ENCODE measurements at regions not wholly inside any gene's neighbourhood (a gene's known extent, or its start where the extent isn't known, plus 50 kb on each side); places are given as distances from the start of the nearest gene placed in this dataset.

- Histone ChIP-seq H3K4me3 (no peak overlapping the region), H3K27me3 (no peaks in the 10 kb centered on the region), H3K9me3 (peaks cover 0 to 11% (median 0%) of the 10 kb centered on the region in 3 donors), H3K4me1 (no peaks in the 10 kb centered on the region), H3K27ac (no peak overlapping the region), H3K36me3 (no peaks in the 10 kb centered on the region)
- 36 to 54% methylated on average over 6 to 7 of the region's 16 CpGs for WGBS, 2 donors (ENCODE audit: low coverage in 1 of 2)
- no peak for TF ChIP-seq EP300 (IDR thresholded peaks at IDR 0.05)
- TF ChIP-seq POLR2AphosphoS5 (IDR thresholded peaks at IDR 0.05): no peak
- TF ChIP-seq CTCF (IDR thresholded peaks at IDR 0.05): no peak
- no peak for TF ChIP-seq POLR2A (IDR thresholded peaks at IDR 0.05)
- ATAC-seq: no peak
These were observed 163.5 kb upstream of the DYNLRB2 start for GRCh38 chr16:80377096-80377956.

GRCh38 chr16:80375973-80376372 is 164.8 kb upstream of the DYNLRB2 start:
- ATAC-seq: no peak
- no peak for TF ChIP-seq POLR2AphosphoS5 (IDR thresholded peaks at IDR 0.05)
- TF ChIP-seq EP300 (IDR thresholded peaks at IDR 0.05): no peak
- no peak for TF ChIP-seq CTCF (IDR thresholded peaks at IDR 0.05)
- no peak for TF ChIP-seq POLR2A (IDR thresholded peaks at IDR 0.05)
- H3K36me3 ChIP-seq: no peaks in the 10 kb centered on the region
- H3K27me3 ChIP-seq: no peaks in the 10 kb centered on the region
- no peak overlapping the region for H3K4me3 ChIP-seq
- peaks cover 0 to 11% (median 0%) of the 10 kb centered on the region in 3 donors for H3K9me3 ChIP-seq
- H3K27ac ChIP-seq: no peak overlapping the region
- H3K4me1 ChIP-seq: no peaks in the 10 kb centered on the region

GRCh38 chr16:80375513-80375912 is 165.3 kb upstream of the DYNLRB2 start:
- TF ChIP-seq CTCF (IDR thresholded peaks at IDR 0.05) (no peak), EP300 (IDR thresholded peaks at IDR 0.05) (no peak)
- no peak for ATAC-seq
- Histone ChIP-seq H3K27me3 (no peaks in the 10 kb centered on the region), H3K36me3 (no peaks in the 10 kb centered on the region), H3K4me1 (no peaks in the 10 kb centered on the region), H3K27ac (no peak overlapping the region), H3K9me3 (peaks cover 0 to 11% (median 0%) of the 10 kb centered on the region in 3 donors), H3K4me3 (no peak overlapping the region)
- 88 to 93% methylated on average over 1 of the region's 1 CpG for WGBS, 2 donors (ENCODE audit: low coverage in 1 of 2)

- no peaks in the 10 kb centered on the region for H3K4me1 ChIP-seq
- no peaks in the 10 kb centered on the region for H3K27me3 ChIP-seq
- TF ChIP-seq EP300 (IDR thresholded peaks at IDR 0.05): no peak
- no peak for TF ChIP-seq CTCF (IDR thresholded peaks at IDR 0.05)
- no peak for TF ChIP-seq POLR2A (IDR thresholded peaks at IDR 0.05)
- TF ChIP-seq POLR2AphosphoS5 (IDR thresholded peaks at IDR 0.05): no peak
- H3K27ac ChIP-seq: no peak overlapping the region
- H3K36me3 ChIP-seq: no peaks in the 10 kb centered on the region
- WGBS, 2 donors (ENCODE audit: low coverage in 1 of 2): 81 to 94% methylated on average over 6 to 10 of the region's 10 CpGs
- no peak overlapping the region for H3K4me3 ChIP-seq
- no peak for ATAC-seq
- peaks cover 0 to 11% (median 0%) of the 10 kb centered on the region in 3 donors for H3K9me3 ChIP-seq
These were observed 168.5 kb upstream of the DYNLRB2 start for GRCh38 chr16:80372341-80372740.
